GM13976 (cell line): ENCODE measurements at regions not wholly inside any gene's neighbourhood (a gene's known extent, or its start where the extent isn't known, plus 50 kb on each side); places are given as distances from the start of the nearest gene placed in this dataset.

Experiments
- DNase-seq: peaks from one replicate; pipeline ENCODE4 v3.0.0; 2012; ENCODE audit warnings: low spot score
- CTCF ChIP-seq: IDR thresholded peaks from 2 replicates; pipeline ENCODE4 v1.5.1; 2012; ENCODE audit warnings: borderline replicate concordance, mild to moderate bottlenecking; ENCODE audit not compliant: insufficient read depth; ENCODE audit errors: extremely low read depth, missing control alignments, control extremely low read depth
- in situ Hi-C: fragments of 300-500 bp; cut with MboI; formaldehyde crosslinking; loops from one replicate; pipeline ENCODE4 v1.12.0; 2022; ENCODE audit warnings: low sequenced_read_pairs, mixed read lengths, inconsistent platforms; ENCODE audit not compliant: unreplicated experiment

GRCh38 chr16:52372313-52372712 lies 174.6 kb downstream of the TOX3 start:
- in situ Hi-C loops = no loop called here
- no peak for DNase-seq

GRCh38 chr16:52368859-52369258 lies 178.1 kb downstream of the TOX3 start:
- TF ChIP-seq CTCF = no peak
- no peak for DNase-seq
- in situ Hi-C loops = no loop called here

More at GRCh38 chr16:52372313-52372712, 174.6 kb downstream of the TOX3 start:
- TF ChIP-seq CTCF = no peak

- in situ Hi-C loops = no loop called here
- no peak for TF ChIP-seq CTCF
- DNase-seq = no peak
Observed at GRCh38 chr16:52367821-52368220, 179.1 kb downstream of the TOX3 start.

GRCh38 chr16:52366983-52367382 lies 180.0 kb downstream of the TOX3 start:
- in situ Hi-C loops = no loop called here
- no peak for DNase-seq
- TF ChIP-seq CTCF = no peak

- DNase-seq = no peak
- no peak for TF ChIP-seq CTCF
- in situ Hi-C loops = no loop called here
Observed at GRCh38 chr16:52364500-52364899, 182.4 kb downstream of the TOX3 start.

- in situ Hi-C loops = no loop called here
- no peak for DNase-seq
- TF ChIP-seq CTCF = no peak
Observed at GRCh38 chr16:52363082-52363481, 183.9 kb downstream of the TOX3 start.

- no peak for TF ChIP-seq CTCF
- in situ Hi-C loops = no loop called here
- no peak for DNase-seq
Observed at GRCh38 chr16:52357711-52358110, 189.2 kb downstream of the TOX3 start.
